ACC112 (cell line): ENCODE measurements at regions not wholly inside any gene's neighbourhood (a gene's known extent, or its start where the extent isn't known, plus 50 kb on each side); places are given as distances from the start of the nearest gene placed in this dataset.

Experiments
- H2AFZ ChIP-seq: fragments of 200-600 bp; sonication (generic); one replicate; pipeline ENCODE4 v1.6.0; 2017; ENCODE audit warnings: antibody characterized with exemption, low read length; ENCODE audit not compliant: unreplicated experiment
- H3K27ac ChIP-seq: fragments of 200-600 bp; sonication (generic); 2 replicates; pipeline ENCODE4 v1.5.1; 2014; ENCODE audit warnings: low read depth, mild to moderate bottlenecking, antibody characterized with exemption, low read length, moderate library complexity
- H3K27me3 ChIP-seq: fragments of 200-600 bp; sonication (generic); 2 replicates; pipeline ENCODE4 v1.6.1; 2014; ENCODE audit warnings: mild to moderate bottlenecking, antibody characterized with exemption, low read length, moderate library complexity, mixed read lengths; ENCODE audit not compliant: insufficient read depth
- H3K36me3 ChIP-seq: fragments of 200-600 bp; sonication (generic); 2 replicates; pipeline ENCODE4 v1.6.1; 2016; ENCODE audit warnings: mild to moderate bottlenecking, antibody characterized with exemption, low read length, moderate library complexity, mixed read lengths; ENCODE audit not compliant: insufficient read depth
- H3K4me1 ChIP-seq: fragments of 200-600 bp; sonication (generic); one replicate; pipeline ENCODE4 v1.6.1; 2016; ENCODE audit warnings: low read length, mixed read lengths; ENCODE audit not compliant: insufficient read depth, unreplicated experiment, control insufficient read depth
- H3K4me3 ChIP-seq: fragments of 200-600 bp; sonication (generic); 2 replicates; pipeline ENCODE4 v1.5.1; 2014; ENCODE audit warnings: mild to moderate bottlenecking, low read depth, low read length
- H3K79me2 ChIP-seq: fragments of 200-600 bp; sonication (generic); one replicate; pipeline ENCODE4 v1.6.0; 2016; ENCODE audit warnings: low read length; ENCODE audit not compliant: control insufficient read depth, unreplicated experiment, insufficient read depth

DNA sequence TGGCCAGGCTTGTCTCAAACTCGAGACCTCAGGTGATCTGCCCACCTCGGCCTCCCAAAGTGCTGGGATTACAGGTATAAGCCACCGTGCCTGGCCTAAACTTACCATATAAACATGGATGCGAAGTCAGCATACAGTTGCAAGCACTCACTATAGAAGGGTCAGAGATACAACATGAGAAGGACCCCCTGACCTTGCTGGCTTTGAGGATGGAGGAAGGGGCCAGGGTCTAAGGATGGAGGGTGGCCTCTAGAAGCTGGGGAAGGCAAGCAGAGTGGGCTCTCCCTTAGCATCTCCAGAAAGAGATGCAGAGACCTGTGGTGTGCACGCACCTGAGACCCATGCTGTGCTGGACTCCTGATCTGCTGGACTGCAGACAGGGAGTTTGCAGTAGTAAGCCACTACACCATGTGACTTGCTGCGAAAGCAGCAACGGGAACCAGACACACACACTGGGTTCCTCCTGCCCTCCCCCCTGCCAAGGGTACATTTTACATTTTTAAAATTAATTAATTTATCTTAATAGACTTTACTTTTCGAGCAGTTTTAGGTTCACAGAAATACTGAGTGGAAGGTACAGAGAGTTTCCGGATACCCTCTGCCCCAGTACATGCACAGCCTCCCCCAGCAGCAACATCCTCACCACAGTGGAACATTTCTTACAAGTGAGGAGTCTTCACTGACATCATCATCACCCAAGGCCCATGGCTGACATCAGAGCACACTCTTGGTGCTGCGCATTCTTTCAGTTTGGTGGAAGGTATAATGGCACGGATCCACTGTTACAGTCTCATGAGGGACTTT, 170.1 kb upstream of the B3GAT1 start:
- Histone ChIP-seq H3K36me3 (no peaks in the 10 kb centered on the region), H3K27me3 (no peaks in the 10 kb centered on the region)

DNA sequence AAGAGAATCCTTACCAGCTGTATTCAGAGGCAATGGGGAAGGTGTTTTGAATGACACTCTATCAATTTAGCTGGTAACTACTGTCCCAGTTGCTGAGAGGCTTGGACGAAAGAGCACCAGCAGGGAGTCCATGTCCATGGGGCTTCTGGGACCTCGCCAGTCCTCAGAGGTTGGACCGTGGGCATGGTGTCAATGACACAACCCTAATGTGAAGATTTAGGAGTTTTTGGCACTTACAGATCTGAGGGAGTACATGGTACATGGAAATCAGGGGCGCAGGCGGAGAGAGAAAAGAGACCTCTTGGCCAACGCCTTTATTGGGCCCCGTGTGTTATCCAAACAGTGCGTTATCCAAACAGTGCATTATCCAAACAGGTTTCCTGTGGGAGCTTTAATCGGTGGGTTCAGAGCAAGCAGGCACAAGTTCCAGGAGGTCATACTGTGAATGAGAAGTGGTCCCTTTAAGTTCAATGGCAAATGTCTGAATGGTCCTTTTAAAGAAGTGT, 169.1 kb upstream of the B3GAT1 start:
- H3K27me3 ChIP-seq, result no peaks in the 10 kb centered on the region
- H3K36me3 ChIP-seq, result no peaks in the 10 kb centered on the region
- no peak overlapping the region for H3K27ac ChIP-seq
- no peak overlapping the region for H2AFZ ChIP-seq
- no peaks in the 10 kb centered on the region for H3K79me2 ChIP-seq
- H3K4me1 ChIP-seq, result no peaks in the 10 kb centered on the region
- no peak overlapping the region for H3K4me3 ChIP-seq

More for the DNA sequence above, 170.1 kb upstream of the B3GAT1 start:
- H3K79me2 ChIP-seq, result no peaks in the 10 kb centered on the region
- no peak overlapping the region for H3K4me3 ChIP-seq
- H3K27ac ChIP-seq, result no peak overlapping the region
- no peaks in the 10 kb centered on the region for H3K4me1 ChIP-seq
- no peak overlapping the region for H2AFZ ChIP-seq

DNA sequence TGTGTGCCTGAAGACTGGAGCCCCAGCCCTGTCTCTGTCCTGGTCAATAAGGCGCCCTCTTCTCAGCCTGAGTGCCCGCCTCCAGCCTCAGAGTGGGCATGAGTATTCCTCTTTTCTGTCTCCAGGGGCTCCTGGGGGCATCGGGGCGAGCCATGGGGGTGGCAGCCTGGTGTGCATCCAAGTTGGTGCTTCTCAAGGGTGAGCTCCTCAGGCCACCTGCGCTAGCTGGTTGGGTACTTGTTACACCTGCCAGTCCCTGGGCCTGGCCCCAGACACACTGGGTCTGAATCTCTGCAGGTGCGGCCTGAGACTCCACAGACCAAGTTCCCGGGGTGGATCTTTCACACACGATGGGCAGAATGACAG, 168.6 kb upstream of the B3GAT1 start:
- Histone ChIP-seq H3K4me3 (no peak overlapping the region), H3K79me2 (no peaks in the 10 kb centered on the region), H3K4me1 (no peaks in the 10 kb centered on the region), H3K27me3 (no peaks in the 10 kb centered on the region), H3K27ac (no peak overlapping the region), H3K36me3 (no peaks in the 10 kb centered on the region), H2AFZ (no peak overlapping the region)

DNA sequence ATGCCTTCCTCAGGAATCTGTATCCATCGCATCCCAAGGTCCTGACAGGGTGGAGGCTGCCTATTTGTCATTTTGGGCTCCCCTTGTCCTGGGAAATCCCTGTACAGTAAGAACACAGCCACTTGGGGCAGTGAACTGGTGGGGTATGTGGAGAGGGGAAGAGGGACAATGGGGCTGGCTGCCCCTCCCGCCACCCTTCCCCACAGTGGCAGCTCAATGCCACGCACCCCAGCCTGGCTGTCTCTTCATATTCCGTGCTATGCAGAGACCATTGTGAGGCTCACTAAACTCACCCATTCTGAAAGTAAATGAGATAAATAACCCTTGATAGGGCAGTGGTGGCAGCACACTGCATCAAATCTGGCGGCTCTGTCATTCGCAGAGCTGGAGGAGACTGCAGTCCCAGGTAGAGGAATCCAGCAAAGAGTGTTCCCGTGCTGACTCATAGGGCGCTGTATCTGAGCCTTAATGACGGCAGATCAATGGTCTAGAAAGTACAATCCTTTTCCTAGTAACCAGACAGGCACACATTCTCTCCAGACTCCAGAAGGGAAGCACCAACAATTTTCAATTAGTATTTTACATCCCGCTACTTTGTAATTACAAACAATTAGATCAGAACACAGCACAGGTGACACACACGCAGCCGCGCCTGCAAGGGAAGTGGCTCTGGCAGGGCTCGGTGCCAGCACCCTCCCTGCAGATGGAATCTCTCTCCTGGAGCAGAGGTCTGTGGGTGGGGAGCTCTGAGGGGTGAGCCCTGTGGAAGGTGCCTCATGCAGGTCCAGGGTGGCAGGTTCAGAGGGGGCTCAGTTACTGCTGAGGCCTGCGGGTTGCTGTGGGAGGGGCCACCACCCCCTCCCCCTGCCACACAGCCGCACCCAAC, 167.9 kb upstream of the B3GAT1 start:
- Histone ChIP-seq H3K27ac (no peak overlapping the region), H3K79me2 (no peaks in the 10 kb centered on the region), H3K36me3 (no peaks in the 10 kb centered on the region), H3K27me3 (no peaks in the 10 kb centered on the region), H2AFZ (no peak overlapping the region), H3K4me3 (no peak overlapping the region), H3K4me1 (no peaks in the 10 kb centered on the region)

DNA sequence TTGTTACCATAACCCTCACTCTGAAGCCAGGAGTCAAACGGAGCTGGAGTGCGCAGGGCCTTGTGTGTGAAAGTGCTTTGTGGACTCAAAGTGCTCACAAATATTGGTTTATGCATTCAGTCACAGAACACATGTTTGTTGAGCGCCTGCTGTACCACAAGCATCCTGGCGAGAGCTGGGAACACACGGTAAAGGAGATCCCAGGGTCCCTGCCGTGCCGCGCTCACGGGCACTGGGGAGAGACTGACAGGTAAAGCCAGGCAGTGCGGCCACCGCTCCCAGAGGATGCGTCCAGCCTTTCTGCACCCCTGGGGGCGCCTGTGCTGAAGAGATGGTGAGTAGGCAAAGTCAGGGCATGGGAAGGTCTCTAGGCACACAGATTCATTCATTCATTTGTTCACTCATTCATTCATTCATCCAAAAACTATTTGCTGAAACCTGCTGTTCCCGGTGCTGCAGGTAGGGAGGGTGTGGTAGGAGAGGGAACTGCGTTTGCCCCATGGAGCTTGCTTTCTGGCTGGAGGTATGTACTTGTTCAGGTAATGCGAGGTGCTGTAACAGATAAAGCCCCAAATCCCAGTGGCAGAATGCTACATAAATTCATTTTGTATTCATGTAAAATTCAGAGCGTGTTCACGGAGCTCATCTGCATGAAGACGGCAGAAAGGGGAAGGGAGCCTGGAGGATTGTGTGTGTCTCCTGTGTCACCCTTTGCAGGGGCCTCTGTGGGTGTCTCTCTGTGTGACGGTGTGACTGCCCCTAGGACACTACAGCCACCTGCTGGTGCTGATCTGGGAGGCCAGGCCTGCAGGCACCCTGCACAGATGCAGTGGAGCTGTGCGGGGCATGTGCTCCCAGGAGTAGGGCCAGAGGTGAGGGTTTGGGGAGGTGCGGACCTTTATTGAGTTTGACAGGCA, 167.0 kb upstream of the B3GAT1 start:
- Histone ChIP-seq H3K4me3 (no peak overlapping the region), H2AFZ (no peak overlapping the region), H3K36me3 (no peaks in the 10 kb centered on the region), H3K27ac (no peak overlapping the region), H3K4me1 (no peaks in the 10 kb centered on the region), H3K79me2 (no peaks in the 10 kb centered on the region), H3K27me3 (no peaks in the 10 kb centered on the region)

DNA sequence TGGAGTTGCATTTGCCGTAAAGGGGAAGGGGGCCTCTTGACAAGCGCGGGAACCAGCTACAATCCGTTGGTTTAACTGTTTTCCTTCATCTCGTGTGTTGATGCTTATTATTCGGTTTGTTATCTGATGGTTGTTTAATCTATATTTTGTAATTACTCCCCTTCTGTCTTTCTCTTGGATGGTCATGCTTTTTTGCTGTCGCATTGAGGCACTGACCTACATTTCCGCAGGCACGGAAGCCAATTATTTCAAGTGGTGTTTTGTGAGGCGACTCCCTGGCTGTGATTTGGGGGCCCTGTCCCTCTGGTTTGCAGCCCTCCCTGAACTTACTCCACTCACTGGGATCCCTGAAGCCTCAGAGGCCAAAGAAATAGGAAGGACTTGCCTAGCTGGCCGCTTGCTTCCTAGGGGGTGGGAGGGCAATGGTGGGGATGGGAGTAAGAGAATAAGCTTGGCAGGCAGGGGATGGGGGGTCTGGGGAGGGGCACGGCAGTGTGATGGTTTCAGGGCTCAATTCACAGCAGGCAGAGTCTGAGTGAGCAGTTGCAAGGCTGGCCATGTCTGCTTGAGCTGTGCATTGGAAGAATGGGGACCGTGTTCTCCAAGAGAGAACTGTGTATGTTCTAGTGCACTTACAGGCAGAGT, 165.8 kb upstream of the B3GAT1 start:
- Histone ChIP-seq H3K27me3 (no peaks in the 10 kb centered on the region), H2AFZ (no peak overlapping the region), H3K36me3 (no peaks in the 10 kb centered on the region), H3K79me2 (no peaks in the 10 kb centered on the region), H3K4me1 (no peaks in the 10 kb centered on the region), H3K4me3 (no peak overlapping the region), H3K27ac (no peak overlapping the region)

DNA sequence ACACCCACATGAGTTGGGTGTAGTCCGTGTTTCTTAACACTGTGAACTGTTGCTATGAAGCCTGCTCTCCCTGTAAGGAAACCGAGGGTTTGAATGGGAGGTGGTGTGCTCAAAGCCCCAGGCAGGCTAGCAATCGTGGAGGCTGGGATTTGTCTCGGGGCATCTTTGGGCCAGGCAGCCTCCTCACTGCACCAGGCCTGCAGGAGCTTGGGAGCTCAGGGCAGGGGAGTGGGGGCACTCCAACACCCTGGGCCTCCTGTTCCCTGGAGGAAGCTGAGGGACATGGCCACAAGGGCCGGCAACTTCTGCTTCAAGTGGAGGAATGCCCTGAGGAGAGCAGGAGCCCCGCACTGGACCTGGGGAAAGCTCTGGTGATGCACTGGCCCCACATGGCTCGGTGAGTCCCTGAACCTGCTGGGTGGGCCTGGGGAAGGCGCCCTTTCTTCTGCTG, 164.7 kb upstream of the B3GAT1 start:
- Histone ChIP-seq H3K36me3 (no peaks in the 10 kb centered on the region), H2AFZ (no peak overlapping the region), H3K79me2 (no peaks in the 10 kb centered on the region), H3K4me3 (no peak overlapping the region), H3K27me3 (no peaks in the 10 kb centered on the region), H3K4me1 (no peaks in the 10 kb centered on the region), H3K27ac (no peak overlapping the region)

DNA sequence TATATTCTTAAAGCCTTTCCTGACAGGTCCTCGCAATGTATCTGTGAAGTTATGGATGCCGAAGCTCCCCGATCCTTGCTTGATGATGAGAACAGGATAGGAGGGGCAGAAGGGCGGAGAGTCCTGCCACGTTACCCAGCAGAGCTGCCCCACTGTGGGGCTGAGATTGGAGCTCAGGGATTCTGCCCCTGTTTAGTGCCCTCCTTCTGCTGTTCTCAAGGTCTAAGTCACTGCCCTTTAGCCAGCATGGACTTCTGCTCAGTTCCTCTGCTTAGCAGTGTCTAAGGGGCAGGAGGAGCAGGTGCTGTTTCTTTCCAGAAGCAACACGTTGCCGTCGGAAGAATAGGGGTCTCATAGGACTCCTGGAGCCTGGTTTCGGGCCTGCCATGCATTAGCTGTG, 164.2 kb upstream of the B3GAT1 start:
- Histone ChIP-seq H3K4me3 (no peak overlapping the region), H3K79me2 (no peaks in the 10 kb centered on the region), H3K27me3 (no peaks in the 10 kb centered on the region), H3K27ac (no peak overlapping the region), H3K36me3 (no peaks in the 10 kb centered on the region), H2AFZ (no peak overlapping the region), H3K4me1 (no peaks in the 10 kb centered on the region)

DNA sequence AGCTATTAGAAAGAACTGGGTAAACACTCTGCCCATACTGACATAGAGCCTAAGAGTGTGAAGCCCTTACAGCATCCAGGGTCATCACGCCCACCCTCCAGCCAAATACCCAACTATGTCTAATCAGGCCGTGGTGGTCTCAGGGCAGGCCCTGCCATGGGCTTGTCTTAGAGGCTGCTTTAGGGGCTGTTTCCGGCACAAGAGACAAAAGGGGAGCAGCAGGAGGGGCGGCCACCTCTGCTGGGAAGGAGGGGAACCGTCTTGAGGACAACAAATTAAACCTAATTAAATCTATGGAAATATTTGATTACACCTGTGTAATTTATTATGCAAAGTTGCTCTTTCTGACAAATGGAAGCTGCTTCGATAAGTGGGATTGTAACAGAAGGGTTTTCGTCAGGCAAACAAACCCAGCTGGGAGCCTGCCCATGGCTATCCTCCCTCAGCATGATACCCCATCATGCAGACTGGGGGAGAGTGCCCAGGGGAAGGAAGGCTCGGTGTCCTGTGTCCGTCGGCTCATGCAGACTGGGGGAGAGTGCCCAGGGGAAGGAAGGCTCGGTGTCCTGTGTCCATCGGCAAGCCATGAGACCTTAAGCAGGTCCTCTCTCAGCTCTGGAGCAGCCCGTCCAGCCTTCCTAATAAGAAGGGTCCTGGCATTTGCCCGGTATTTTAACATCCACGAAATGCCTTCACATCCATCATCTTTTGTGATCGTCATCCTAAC, 163.6 kb upstream of the B3GAT1 start:
- H3K27me3 ChIP-seq, result no peaks in the 10 kb centered on the region
- no peak overlapping the region for H3K4me3 ChIP-seq
- no peaks in the 10 kb centered on the region for H3K36me3 ChIP-seq
- no peak overlapping the region for H2AFZ ChIP-seq
- no peaks in the 10 kb centered on the region for H3K4me1 ChIP-seq
- H3K27ac ChIP-seq, result no peak overlapping the region
- no peaks in the 10 kb centered on the region for H3K79me2 ChIP-seq
